Mononuclear cell (primary cell): ENCODE measurements at regions not wholly inside any gene's neighbourhood (a gene's known extent, or its start where the extent isn't known, plus 50 kb on each side); places are given as distances from the start of the nearest gene placed in this dataset.
"Not testable (repeated sequence)": the region's sequence is repeated elsewhere in the genome, so short reads cannot be mapped to it uniquely, and the experiment has no call there.

Source experiments
- H3K27me3 ChIP-seq: 2 replicates; pipeline ENCODE4 v1.6.0; 2011; ENCODE audit warnings: low read length, control low read depth; ENCODE audit not compliant: insufficient read depth
- H3K4me1 ChIP-seq: 2 replicates; pipeline ENCODE4 v1.5.1; 2011; ENCODE audit warnings: mild to moderate bottlenecking, low read length, control low read depth; ENCODE audit not compliant: insufficient read depth
- H3K4me3 ChIP-seq: 2 replicates; pipeline ENCODE4 v1.5.1; 2011; ENCODE audit warnings: mild to moderate bottlenecking, low read length, moderate library complexity
- H3K9me3 ChIP-seq: 2 replicates; pipeline ENCODE4 v1.5.1; 2011; ENCODE audit warnings: low read depth, mild to moderate bottlenecking, control low read depth, low read length

DNA sequence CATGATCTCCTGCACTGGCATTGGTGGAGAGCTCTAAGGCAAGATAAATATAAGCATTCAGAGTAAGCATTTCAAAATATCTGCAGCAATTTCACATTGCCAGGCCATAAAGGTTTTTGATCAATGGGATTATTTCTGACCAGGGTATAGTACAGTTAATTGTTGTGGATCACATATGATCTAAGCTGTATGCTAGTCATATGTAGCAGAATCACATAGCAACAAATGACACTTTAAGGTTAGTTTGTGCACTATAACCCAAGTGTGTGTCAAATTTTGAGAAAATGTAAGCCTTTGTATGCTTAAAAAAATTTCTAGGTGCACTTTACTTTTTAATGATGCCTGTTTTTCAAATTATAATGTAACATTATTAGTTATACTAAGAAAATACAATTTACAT lies 386.0 kb upstream of the ADAMTS5 start:
- Histone ChIP-seq H3K4me3 (no peak overlapping the region), H3K9me3 (no peaks in the 10 kb centered on the region)

GRCh38 chr21:27346041-27346448 lies 379.2 kb upstream of the ADAMTS5 start:
- no peak overlapping the region for H3K4me3 ChIP-seq
- no peaks in the 10 kb centered on the region for H3K9me3 ChIP-seq
- H3K4me1 ChIP-seq = no peaks in the 10 kb centered on the region
- no peaks in the 10 kb centered on the region for H3K27me3 ChIP-seq

More for the DNA sequence above, 386.0 kb upstream of the ADAMTS5 start:
- no peaks in the 10 kb centered on the region for H3K27me3 ChIP-seq
- no peaks in the 10 kb centered on the region for H3K4me1 ChIP-seq

DNA sequence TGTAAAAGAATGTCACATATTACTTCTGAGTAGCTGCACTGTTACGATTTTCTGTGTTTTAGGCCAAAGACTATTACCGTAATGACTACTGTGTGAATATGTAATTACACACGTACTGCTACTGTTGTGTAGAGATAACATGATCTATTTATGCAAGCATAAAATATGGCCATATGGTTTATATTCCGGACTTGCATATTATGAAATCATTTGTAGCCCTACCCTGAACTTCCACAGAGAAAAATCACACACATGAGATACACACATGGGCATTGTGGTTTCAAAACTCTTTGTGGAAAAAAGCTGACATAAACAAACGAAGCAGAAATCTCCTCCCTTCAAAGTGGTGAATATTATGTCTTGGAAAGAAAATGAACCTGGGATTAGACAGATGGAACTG lies 373.0 kb upstream of the ADAMTS5 start:
- no peaks in the 10 kb centered on the region for H3K27me3 ChIP-seq
- no peaks in the 10 kb centered on the region for H3K9me3 ChIP-seq
- H3K4me1 ChIP-seq = no peaks in the 10 kb centered on the region
- H3K4me3 ChIP-seq = no peak overlapping the region

- H3K27me3 ChIP-seq, H3K4me1 ChIP-seq, H3K4me3 ChIP-seq, H3K9me3 ChIP-seq: not testable (repeated sequence)
Observed at GRCh38 chr21:27338007-27338406, 371.1 kb upstream of the ADAMTS5 start.

DNA sequence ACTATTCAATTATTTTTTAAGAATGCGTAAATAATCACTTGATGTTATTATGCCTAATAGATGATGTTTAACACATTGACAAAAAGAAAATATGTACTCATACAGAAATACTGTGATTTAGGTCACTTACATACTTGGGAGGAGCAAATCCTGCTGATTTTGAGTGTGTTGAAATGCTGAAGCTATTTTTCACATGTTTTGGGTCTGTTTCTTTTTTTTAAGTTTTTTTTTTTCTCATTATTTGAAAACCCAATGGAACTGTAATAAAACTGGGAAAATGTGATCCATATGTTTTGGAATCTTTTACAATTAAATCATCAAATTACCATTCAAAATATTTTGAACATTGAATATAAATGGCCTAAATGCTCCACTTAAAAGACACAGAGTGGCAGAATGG lies 366.2 kb upstream of the ADAMTS5 start:
- Histone ChIP-seq H3K4me1 (no peaks in the 10 kb centered on the region), H3K4me3 (no peak overlapping the region), H3K9me3 (peaks cover 5% of the 10 kb centered on the region), H3K27me3 (no peaks in the 10 kb centered on the region)

DNA sequence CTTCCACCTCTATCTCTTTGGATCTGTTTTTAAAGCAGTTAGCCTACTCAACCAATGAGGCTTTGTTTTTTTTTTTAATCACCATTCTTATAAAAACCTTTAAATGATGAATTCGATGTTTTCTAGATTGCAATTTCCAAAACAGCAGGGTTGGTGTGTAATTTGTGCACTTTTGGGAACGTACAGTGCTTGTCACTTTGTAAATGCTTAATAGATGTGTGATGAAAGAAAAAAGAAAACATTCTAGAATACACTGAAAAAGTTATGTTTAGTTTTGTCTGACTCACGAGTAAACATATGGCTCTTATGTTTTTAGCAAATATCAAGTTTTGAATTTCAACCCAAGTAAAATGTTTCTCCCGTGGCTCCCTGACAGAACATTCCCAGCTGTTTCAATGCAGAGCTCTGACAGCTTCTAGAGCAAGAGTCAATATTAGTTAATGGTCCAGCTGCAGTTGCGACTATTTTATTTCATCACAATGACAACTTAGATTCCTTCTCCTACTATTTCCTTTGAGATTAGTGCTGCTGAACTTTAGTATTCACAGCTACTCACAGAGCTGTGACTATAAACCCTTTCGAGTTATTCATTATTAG lies 362.5 kb upstream of the ADAMTS5 start:
- Histone ChIP-seq H3K9me3 (peaks cover 5% of the 10 kb centered on the region), H3K4me3 (no peak overlapping the region), H3K4me1 (no peaks in the 10 kb centered on the region)

GRCh38 chr21:27326301-27326700 lies 359.4 kb upstream of the ADAMTS5 start:
- no peak overlapping the region for H3K4me3 ChIP-seq
- no peaks in the 10 kb centered on the region for H3K27me3 ChIP-seq
- H3K9me3 ChIP-seq = no peaks in the 10 kb centered on the region

More for the DNA sequence above, 362.5 kb upstream of the ADAMTS5 start:
- no peaks in the 10 kb centered on the region for H3K27me3 ChIP-seq

GRCh38 chr21:27323331-27323730 lies 356.4 kb upstream of the ADAMTS5 start:
- Histone ChIP-seq H3K27me3 (no peaks in the 10 kb centered on the region), H3K9me3 (no peaks in the 10 kb centered on the region), H3K4me3 (no peak overlapping the region), H3K4me1 (no peaks in the 10 kb centered on the region)

More at GRCh38 chr21:27326301-27326700, 359.4 kb upstream of the ADAMTS5 start:
- H3K4me1 ChIP-seq = no peaks in the 10 kb centered on the region

DNA sequence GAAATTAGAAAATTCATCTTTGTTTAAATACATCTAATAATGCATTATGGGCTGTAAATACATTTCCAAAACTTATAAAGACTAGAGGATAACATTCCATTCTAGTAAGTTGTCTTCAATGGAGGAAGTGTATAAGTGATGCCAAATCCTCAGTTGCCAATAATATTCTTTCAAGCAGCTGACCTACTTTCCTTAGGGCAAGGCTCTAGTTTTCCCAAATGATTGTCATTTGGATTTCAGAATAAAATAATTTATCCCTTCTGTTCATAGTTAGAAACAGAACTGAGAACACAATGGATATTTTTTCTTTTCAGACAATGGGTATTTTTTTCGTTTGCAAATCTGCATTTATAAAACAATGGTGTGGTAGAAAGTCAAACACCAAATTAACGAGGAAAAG lies 354.9 kb upstream of the ADAMTS5 start:
- Histone ChIP-seq H3K4me1 (no peaks in the 10 kb centered on the region), H3K27me3 (no peaks in the 10 kb centered on the region), H3K4me3 (no peak overlapping the region), H3K9me3 (no peaks in the 10 kb centered on the region)

- Histone ChIP-seq H3K4me1 (no peaks in the 10 kb centered on the region), H3K27me3 (no peaks in the 10 kb centered on the region), H3K9me3 (no peaks in the 10 kb centered on the region), H3K4me3 (no peak overlapping the region)
Observed at GRCh38 chr21:27320868-27321267, 354.0 kb upstream of the ADAMTS5 start.

GRCh38 chr21:27317601-27318000 lies 350.7 kb upstream of the ADAMTS5 start:
- not testable (repeated sequence) for H3K4me1 ChIP-seq, H3K27me3 ChIP-seq

GRCh38 chr21:27315373-27315772 lies 348.5 kb upstream of the ADAMTS5 start:
- Histone ChIP-seq H3K4me3 (no peak overlapping the region), H3K4me1 (no peaks in the 10 kb centered on the region), H3K27me3 (no peaks in the 10 kb centered on the region)

More at GRCh38 chr21:27317601-27318000, 350.7 kb upstream of the ADAMTS5 start:
- not testable (repeated sequence) for H3K4me3 ChIP-seq, H3K9me3 ChIP-seq

DNA sequence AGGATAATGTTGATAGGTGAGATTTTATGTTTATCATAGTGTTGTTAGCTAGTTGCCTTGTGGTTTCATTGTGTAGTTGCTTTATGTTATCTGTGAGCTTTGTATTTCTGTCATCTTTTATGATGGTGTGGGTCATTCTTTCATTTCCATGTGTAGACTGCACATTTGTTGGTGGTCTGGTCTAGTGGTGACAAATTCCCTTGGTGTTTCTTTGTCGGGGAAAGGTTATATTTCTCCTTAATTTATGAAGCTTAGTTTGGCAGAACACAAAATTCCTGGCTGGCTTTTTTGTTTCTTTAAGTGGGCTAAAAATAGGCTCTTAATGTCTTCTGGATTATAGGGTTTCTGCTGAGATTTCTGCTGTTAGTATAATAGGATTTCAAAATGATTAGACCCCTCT lies 347.2 kb upstream of the ADAMTS5 start:
- Histone ChIP-seq H3K9me3 (no peaks in the 10 kb centered on the region), H3K27me3 (no peaks in the 10 kb centered on the region), H3K4me1 (no peaks in the 10 kb centered on the region), H3K4me3 (no peak overlapping the region)

More at GRCh38 chr21:27315373-27315772, 348.5 kb upstream of the ADAMTS5 start:
- no peaks in the 10 kb centered on the region for H3K9me3 ChIP-seq

DNA sequence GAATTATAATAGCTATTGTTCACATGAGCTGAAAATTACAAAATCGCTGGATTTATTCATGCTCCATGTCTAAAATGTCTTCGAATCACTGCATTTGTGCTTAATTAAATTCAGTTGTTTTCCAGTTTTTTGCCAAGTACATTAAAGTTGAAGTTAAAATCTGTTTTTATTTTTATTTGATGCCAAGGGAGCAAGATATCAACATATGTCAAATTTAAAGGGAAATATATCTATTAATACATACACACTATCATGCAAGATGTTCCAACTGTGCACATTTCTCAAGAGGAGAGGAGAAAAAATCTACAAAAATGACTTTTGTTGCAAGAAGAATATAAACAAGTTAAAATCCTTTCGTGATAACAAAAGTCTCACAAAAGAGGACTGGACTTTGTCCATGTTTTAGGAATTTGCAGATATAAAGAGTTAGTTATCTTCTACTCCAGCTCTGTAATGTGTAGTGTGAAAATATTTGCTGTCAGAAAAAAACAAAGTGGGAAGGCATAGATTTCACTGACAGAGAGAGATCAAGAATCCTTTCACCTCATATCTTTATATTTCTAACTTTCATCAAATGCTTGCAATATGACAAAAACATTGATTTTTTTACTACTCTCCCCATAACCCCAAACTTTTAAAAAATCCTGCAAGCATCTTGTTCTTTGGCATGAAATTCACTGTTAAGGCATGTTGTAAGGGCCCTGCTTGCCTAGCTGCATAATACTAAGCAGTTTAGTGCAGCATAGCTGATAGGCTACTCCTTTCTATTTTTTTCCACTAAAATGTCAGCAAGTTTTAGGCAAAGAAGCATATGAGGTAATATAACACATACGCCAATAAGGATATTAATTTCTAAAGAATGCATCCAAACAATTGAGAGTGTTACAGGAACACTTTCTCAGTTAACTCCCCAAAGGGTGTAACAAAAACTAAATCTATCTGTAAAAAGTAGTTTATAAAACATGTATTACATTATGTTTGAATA lies 340.2 kb upstream of the ADAMTS5 start:
- Histone ChIP-seq H3K9me3 (no peaks in the 10 kb centered on the region), H3K4me1 (no peaks in the 10 kb centered on the region), H3K4me3 (no peak overlapping the region), H3K27me3 (no peaks in the 10 kb centered on the region)

- no peaks in the 10 kb centered on the region for H3K27me3 ChIP-seq
- no peaks in the 10 kb centered on the region for H3K4me1 ChIP-seq
- no peaks in the 10 kb centered on the region for H3K9me3 ChIP-seq
- H3K4me3 ChIP-seq = no peak overlapping the region
Observed at GRCh38 chr21:27306206-27306605, 339.3 kb upstream of the ADAMTS5 start.
